HL-60 (cell line): ENCODE measurements at regions not wholly inside any gene's neighbourhood (a gene's known extent, or its start where the extent isn't known, plus 50 kb on each side); places are given as distances from the start of the nearest gene placed in this dataset.

Experiments
- CTCF ChIP-seq: IDR thresholded peaks from one replicate; pipeline ENCODE4 v1.5.1; 2011; ENCODE audit warnings: low read length, control low read depth, inconsistent platforms; ENCODE audit not compliant: insufficient read depth
- POLR2AphosphoS5 ChIP-seq: IDR thresholded peaks from 2 replicates; pipeline ENCODE4 v1.6.1; 2012; ENCODE audit warnings: low read depth
- REST ChIP-seq: IDR thresholded peaks from 2 replicates; pipeline ENCODE4 v1.6.1; 2012; ENCODE audit warnings: low read depth; ENCODE audit not compliant: insufficient replicate concordance

- TF ChIP-seq CTCF, result no peak
- TF ChIP-seq POLR2AphosphoS5, result no peak
- TF ChIP-seq REST, result no peak
Measured at GRCh38 chr12:89901319-89901718, 192.7 kb upstream of the ATP2B1 start.
